T-cell (primary cell): ENCODE measurements at regions not wholly inside any gene's neighbourhood (a gene's known extent, or its start where the extent isn't known, plus 50 kb on each side); places are given as distances from the start of the nearest gene placed in this dataset.

Experiments
- ATAC-seq, 4 experiments: fragments of 200-7000 bp in 3 of 4; fragments of 150-1000 bp in 1 of 4; cut with Tn5 transposase; replicated peaks in 1 of 4; 1 replicate in 3 of 4; 2 replicates in 1 of 4; pipeline ENCODE4 v1.10.0; 2021; ENCODE audit warnings: moderate library complexity in 3 of 4, mild to moderate bottlenecking in 2 of 4, moderate number of reproducible peaks in 1 of 4
- CTCF ChIA-PET, 2 donors: fragments of 300-600 bp; sonication (Branson Sonifier 250); formaldehyde crosslinking; loops; one replicate each; lab custom pipeline; 2022; ENCODE audit warnings: antibody characterized with exemption in 2 of 2; lab: Charles Lee
- POLR2A ChIA-PET, 2 donors: fragments of 300-600 bp; sonication (Branson Sonifier 250); formaldehyde crosslinking; loops; one replicate each; lab custom pipeline; 2022; ENCODE audit warnings: antibody characterized with exemption in 2 of 2; lab: Charles Lee
- DNase-seq, 35 experiments: peaks; one replicate each; pipeline versions ENCODE4 v3.0.0 to v3.0.0-alpha.2; 2013 to 2023
- H3K27ac ChIP-seq: one replicate; pipeline ENCODE4 v1.5.1; 2013; ENCODE audit warnings: low read length
- H3K27me3 ChIP-seq, 2 experiments: replicated peaks in 1 of 2; 1 replicate in 1 of 2; 2 replicates in 1 of 2; pipeline versions ENCODE4 v1.6.1 to v1.7.0; 2013; ENCODE audit warnings: low read length in 1 of 2, mixed read lengths in 1 of 2; ENCODE audit not compliant: control insufficient read depth in 2 of 2, insufficient read depth in 2 of 2; ENCODE audit errors: extremely low read depth in 1 of 2
- H3K36me3 ChIP-seq, 2 donors: 1 replicate in 1 of 2; 2 replicates in 1 of 2; pipeline versions ENCODE4 v1.6.1 to v1.7.0; 2013; ENCODE audit warnings: low read length in 1 of 2; ENCODE audit not compliant: control insufficient read depth in 2 of 2, insufficient read depth in 1 of 2; ENCODE audit errors: extremely low read depth in 1 of 2
- H3K4me1 ChIP-seq, 2 experiments: 1 replicate in 1 of 2; 2 replicates in 1 of 2; pipeline versions ENCODE4 v1.6.1 to v1.7.0; 2013; ENCODE audit warnings: low read length in 2 of 2, mixed read lengths in 1 of 2; ENCODE audit not compliant: insufficient read depth in 2 of 2, control insufficient read depth in 1 of 2; ENCODE audit errors: extremely low read depth in 1 of 2
- H3K4me3 ChIP-seq, 2 donors: 1 replicate in 1 of 2; 2 replicates in 1 of 2; pipeline versions ENCODE4 v1.5.1 to v1.7.0; 2013; ENCODE audit warnings: mild to moderate bottlenecking in 2 of 2, low read length in 1 of 2, moderate library complexity in 1 of 2; ENCODE audit not compliant: control insufficient read depth in 1 of 2; ENCODE audit errors: extremely low read depth in 1 of 2
- H3K9me3 ChIP-seq: 2 replicates; pipeline ENCODE4 v1.7.0; 2013
- H3K27ac Mint-ChIP-seq, 2 donors: one replicate each; pipeline ENCODE4 v1.8.0; 2020 to 2021; ENCODE audit warnings: mild to moderate bottlenecking in 2 of 2, mixed read lengths in 2 of 2
- H3K27me3 Mint-ChIP-seq, 2 donors: one replicate each; pipeline ENCODE4 v1.8.0; 2021 to 2022; ENCODE audit warnings: mixed read lengths in 2 of 2
- H3K36me3 Mint-ChIP-seq: one replicate; pipeline ENCODE4 v1.8.0; 2021; ENCODE audit warnings: mixed read lengths
- H3K4me1 Mint-ChIP-seq, 3 donors: one replicate each; pipeline ENCODE4 v1.8.0; 2020 to 2022; ENCODE audit warnings: mixed read lengths in 3 of 3, mild to moderate bottlenecking in 1 of 3
- H3K4me3 Mint-ChIP-seq, 3 donors: one replicate each; pipeline ENCODE4 v1.8.0; 2020 to 2022; ENCODE audit warnings: mild to moderate bottlenecking in 3 of 3, mixed read lengths in 3 of 3, moderate library complexity in 3 of 3
- H3K9me3 Mint-ChIP-seq, 3 donors: one replicate each; pipeline ENCODE4 v1.8.0; 2020 to 2022; ENCODE audit warnings: mixed read lengths in 3 of 3
- WGBS: methylation state at CpG from one replicate; pipeline ENCODE4 v1.1.5; 2013; ENCODE audit warnings: missing lambda C conversion rate; ENCODE audit not compliant: insufficient coverage; 5-methylcytosine and 5-hydroxymethylcytosine counted together

GRCh38 chr10:50987934-50988333 is 86.4 kb upstream of the PRKG1 start:
- Histone ChIP-seq H3K9me3 (no peaks in the 10 kb centered on the region), H3K4me1 (peaks cover 0 to 4% of the 10 kb centered on the region in 2 experiments), H3K27me3 (peaks cover 0 to 24% of the 10 kb centered on the region in 2 experiments), H3K36me3 (no peaks in the 10 kb centered on the region), H3K4me3 (no peak overlapping the region), H3K27ac (no peak overlapping the region)
- no peaks in the 10 kb centered on the region for H3K36me3 Mint-ChIP-seq
- no peak for ATAC-seq
- H3K27me3 Mint-ChIP-seq, result peaks cover 30 to 32% of the 10 kb centered on the region in 2 donors
- no peaks in the 10 kb centered on the region for H3K9me3 Mint-ChIP-seq
- no peak overlapping the region for H3K27ac Mint-ChIP-seq
- H3K4me3 Mint-ChIP-seq, result no peak overlapping the region
- ChIA-PET CTCF (no interaction called here), POLR2A (no interaction called here)
- peaks cover 0 to 8% (median 7%) of the 10 kb centered on the region in 3 donors for H3K4me1 Mint-ChIP-seq
- DNase-seq, result no peak
- WGBS, result no CpG with 5 or more reads among the region's 2 CpGs

GRCh38 chr10:50988792-50989191 is 85.5 kb upstream of the PRKG1 start:
- Mint-ChIP-seq H3K4me1 (peaks cover 0 to 8% (median 7%) of the 10 kb centered on the region in 3 donors), H3K27me3 (peaks cover 33 to 41% of the 10 kb centered on the region in 2 donors), H3K9me3 (no peaks in the 10 kb centered on the region), H3K4me3 (no peak overlapping the region), H3K36me3 (no peaks in the 10 kb centered on the region), H3K27ac (no peak overlapping the region)
- no peaks in the 10 kb centered on the region for H3K36me3 ChIP-seq
- H3K4me1 ChIP-seq, result peaks cover 0 to 4% of the 10 kb centered on the region in 2 experiments
- H3K9me3 ChIP-seq, result no peaks in the 10 kb centered on the region
- H3K27me3 ChIP-seq, result peaks cover 0 to 30% of the 10 kb centered on the region in 2 experiments
- 100% methylated on average over 1 of the region's 4 CpGs for WGBS
- CTCF ChIA-PET, result interaction anchor here in 1 of 2 donors (0.6 kb wide), 1 partner anchor 217 kb away, joined by 4 read pairs; no protein-coding TSS in a partner anchor
- H3K4me3 ChIP-seq, result no peak overlapping the region
- POLR2A ChIA-PET, result no interaction called here
- DNase-seq, result no peak
- H3K27ac ChIP-seq, result no peak overlapping the region
- no peak for ATAC-seq

- Histone ChIP-seq H3K4me3 (peak overlapping the region in 1 of 2 donors; percentile 40), H3K9me3 (no peaks in the 10 kb centered on the region), H3K36me3 (no peaks in the 10 kb centered on the region), H3K27me3 (peaks cover 0 to 30% of the 10 kb centered on the region in 2 experiments), H3K27ac (no peak overlapping the region), H3K4me1 (peaks cover 0 to 4% of the 10 kb centered on the region in 2 experiments)
- Mint-ChIP-seq H3K27ac (no peak overlapping the region), H3K9me3 (no peaks in the 10 kb centered on the region), H3K4me3 (peak overlapping the region; percentile 53 to 72 (median 60)), H3K27me3 (peaks cover 35 to 47% of the 10 kb centered on the region in 2 donors), H3K4me1 (peaks cover 0 to 8% (median 7%) of the 10 kb centered on the region in 3 donors), H3K36me3 (no peaks in the 10 kb centered on the region)
- ATAC-seq, result peak in 1 of 4 experiments; percentile 16
- peak in 1 of 35 experiments; percentile 12 for DNase-seq
- ChIA-PET POLR2A (no interaction called here), CTCF (interaction anchor here in 1 of 2 donors (0.6 kb wide), 1 partner anchor 1226 kb away, joined by 3 read pairs; no protein-coding TSS in a partner anchor)
- WGBS, result 3% methylated on average over 34 of the region's 49 CpGs
Measured at GRCh38 chr10:50990568-50991455, 83.5 kb upstream of the PRKG1 start.

GRCh38 chr10:50991456-50992355 is 82.6 kb upstream of the PRKG1 start:
- peaks cover 0 to 30% of the 10 kb centered on the region in 2 experiments for H3K27me3 ChIP-seq
- 3% methylated on average over 53 of the region's 72 CpGs for WGBS
- DNase-seq, result no peak

GRCh38 chr10:50992356-50992901 is 81.9 kb upstream of the PRKG1 start:
- H3K9me3 Mint-ChIP-seq, result no peaks in the 10 kb centered on the region
- CTCF ChIA-PET, result no interaction called here
- H3K4me1 Mint-ChIP-seq, result peaks cover 0 to 8% (median 7%) of the 10 kb centered on the region in 3 donors
- no peak overlapping the region for H3K27ac ChIP-seq
- POLR2A ChIA-PET, result interaction anchor here in 1 of 2 donors (0.6 kb wide), 1 partner anchor 180 kb away, joined by 4 read pairs; no protein-coding TSS in a partner anchor
- H3K27me3 Mint-ChIP-seq, result peaks cover 35 to 55% of the 10 kb centered on the region in 2 donors
- H3K36me3 ChIP-seq, result no peaks in the 10 kb centered on the region
- 31% methylated on average over 9 of the region's 14 CpGs for WGBS
- no peak overlapping the region for H3K27ac Mint-ChIP-seq
- peaks cover 0 to 4% of the 10 kb centered on the region in 2 experiments for H3K4me1 ChIP-seq
- no peaks in the 10 kb centered on the region for H3K36me3 Mint-ChIP-seq
- DNase-seq (no peak), ATAC-seq (no peak)
- H3K9me3 ChIP-seq, result no peaks in the 10 kb centered on the region
- no peak overlapping the region for H3K4me3 ChIP-seq
- peaks cover 0 to 30% of the 10 kb centered on the region in 2 experiments for H3K27me3 ChIP-seq
- H3K4me3 Mint-ChIP-seq, result peak overlapping the region in 1 of 3 donors; percentile 0

More at GRCh38 chr10:50991456-50992355, 82.6 kb upstream of the PRKG1 start:
- Mint-ChIP-seq H3K36me3 (no peaks in the 10 kb centered on the region), H3K27me3 (peaks cover 35 to 54% of the 10 kb centered on the region in 2 donors), H3K27ac (no peak overlapping the region), H3K4me3 (peak overlapping the region; percentile 53 to 72 (median 60)), H3K9me3 (no peaks in the 10 kb centered on the region), H3K4me1 (peaks cover 0 to 8% (median 7%) of the 10 kb centered on the region in 3 donors)
- Histone ChIP-seq H3K9me3 (no peaks in the 10 kb centered on the region), H3K27ac (no peak overlapping the region), H3K4me3 (peak overlapping the region in 1 of 2 donors; percentile 40), H3K4me1 (peaks cover 0 to 4% of the 10 kb centered on the region in 2 experiments), H3K36me3 (no peaks in the 10 kb centered on the region)
- peak in 1 of 4 experiments; percentile 15 for ATAC-seq
- ChIA-PET POLR2A (interaction anchor here in 1 of 2 donors (0.6 kb wide), 1 partner anchor 180 kb away, joined by 4 read pairs; no protein-coding TSS in a partner anchor), CTCF (no interaction called here)
